ENCODE measurements at regions not wholly inside any gene's neighbourhood (a gene's known extent, or its start where the extent isn't known, plus 50 kb on each side); places are given as distances from the start of the nearest gene placed in this dataset.

GRCh38 chr11:45473341-45473895, 187.3 kb upstream of the SYT13 start:
- DNase-seq (ENCODE audit: low read depth in 2 of 2), result no peak

- DNase-seq (ENCODE audit: low read depth in 2 of 2), result no peak
Measured at GRCh38 chr11:45472716-45473317, 186.7 kb upstream of the SYT13 start.

GRCh38 chr11:45471266-45471665, 185.1 kb upstream of the SYT13 start:
- no peak for DNase-seq (ENCODE audit: low read depth in 2 of 2)

- DNase-seq (ENCODE audit: low read depth in 2 of 2), result no peak
Measured at GRCh38 chr11:45470794-45471167, 184.6 kb upstream of the SYT13 start.

GRCh38 chr11:45470151-45470793, 184.1 kb upstream of the SYT13 start:
- DNase-seq (ENCODE audit: low read depth in 2 of 2), result no peak

GRCh38 chr11:45468267-45468856, 182.2 kb upstream of the SYT13 start:
- no peak for DNase-seq (ENCODE audit: low read depth in 2 of 2)

GRCh38 chr11:45463541-45463940, 177.4 kb upstream of the SYT13 start:
- DNase-seq (ENCODE audit: low read depth in 2 of 2), result no peak

- no peak for DNase-seq (ENCODE audit: low read depth in 2 of 2)
Measured at GRCh38 chr11:45461514-45461913, 175.4 kb upstream of the SYT13 start.

- no peak for DNase-seq (ENCODE audit: low read depth in 2 of 2)
Measured at GRCh38 chr11:45459491-45459890, 173.3 kb upstream of the SYT13 start.

GRCh38 chr11:45458269-45458668, 172.1 kb upstream of the SYT13 start:
- no peak for DNase-seq (ENCODE audit: low read depth in 2 of 2)

- no peak for DNase-seq (ENCODE audit: low read depth in 2 of 2)
Measured at GRCh38 chr11:45457649-45458048, 171.5 kb upstream of the SYT13 start.

GRCh38 chr11:45456686-45457085, 170.5 kb upstream of the SYT13 start:
- no peak for DNase-seq (ENCODE audit: low read depth in 2 of 2)

GRCh38 chr11:45455536-45455935, 169.4 kb upstream of the SYT13 start:
- no peak for DNase-seq (ENCODE audit: low read depth in 2 of 2)

GRCh38 chr11:45454917-45455401, 168.8 kb upstream of the SYT13 start:
- DNase-seq (ENCODE audit: low read depth in 2 of 2), result no peak

GRCh38 chr11:45453721-45454120, 167.6 kb upstream of the SYT13 start:
- DNase-seq (ENCODE audit: low read depth in 2 of 2), result no peak

- DNase-seq (ENCODE audit: low read depth in 2 of 2), result no peak
Measured at GRCh38 chr11:45451766-45452440, 165.8 kb upstream of the SYT13 start.

- DNase-seq (ENCODE audit: low read depth in 2 of 2), result no peak
Measured at GRCh38 chr11:45450189-45450588, 164.0 kb upstream of the SYT13 start.

GRCh38 chr11:45449036-45449601, 163.0 kb upstream of the SYT13 start:
- DNase-seq (ENCODE audit: low read depth in 2 of 2), result no peak

GRCh38 chr11:45448561-45448960, 162.4 kb upstream of the SYT13 start:
- DNase-seq (ENCODE audit: low read depth in 2 of 2), result no peak

GRCh38 chr11:45446998-45447397, 160.9 kb upstream of the SYT13 start:
- no peak for DNase-seq (ENCODE audit: low read depth in 2 of 2)

- no peak for DNase-seq (ENCODE audit: low read depth in 2 of 2)
Measured at GRCh38 chr11:45446434-45446833, 160.3 kb upstream of the SYT13 start.

GRCh38 chr11:45444796-45445195, 158.7 kb upstream of the SYT13 start:
- no peak for DNase-seq (ENCODE audit: low read depth in 2 of 2)
